Testis (tissue), 2 donors: ENCODE measurements at regions not wholly inside any gene's neighbourhood (a gene's known extent, or its start where the extent isn't known, plus 50 kb on each side); places are given as distances from the start of the nearest gene placed in this dataset.

Experiments used
- CTCF ChIP-seq, 3 experiments: fragments of 450-650 bp in 2 of 3; fragments of 200-600 bp in 1 of 3; sonication (generic) in 1 of 3; IDR thresholded peaks; one replicate each; pipeline ENCODE4 v1.5.1; 2016 to 2019; ENCODE audit warnings: antibody characterized with exemption in 3 of 3, mild to moderate bottlenecking in 2 of 3, moderate library complexity in 1 of 3
- POLR2A ChIP-seq: fragments of 450-650 bp; IDR thresholded peaks from one replicate; pipeline ENCODE4 v1.6.1; 2017; ENCODE audit warnings: antibody characterized with exemption, mild to moderate bottlenecking, moderate library complexity

- TF ChIP-seq CTCF (IDR thresholded peaks at IDR 0.05) (no peak), POLR2A (no peak)
Observed at GRCh38 chr2:119065146-119065545, 93.4 kb downstream of the C1QL2 start.
